Skeletal muscle tissue (tissue), 3 donors: ENCODE measurements at regions not wholly inside any gene's neighbourhood (a gene's known extent, or its start where the extent isn't known, plus 50 kb on each side); places are given as distances from the start of the nearest gene placed in this dataset.

Experiments used
- H3K27ac ChIP-seq: one replicate; pipeline ENCODE4 v1.7.0; 2013; ENCODE audit warnings: mild to moderate bottlenecking, low read depth, low read length, inconsistent platforms
- H3K27me3 ChIP-seq, 3 donors: one replicate each; pipeline ENCODE4 v1.7.0; 2013; ENCODE audit warnings: low read length in 3 of 3; ENCODE audit not compliant: control insufficient read depth in 3 of 3, insufficient read depth in 3 of 3
- H3K36me3 ChIP-seq, 3 donors: one replicate each; pipeline ENCODE4 v1.7.0; 2013; ENCODE audit warnings: low read length in 3 of 3; ENCODE audit not compliant: control insufficient read depth in 3 of 3, insufficient read depth in 3 of 3
- H3K4me1 ChIP-seq, 3 donors: one replicate each; pipeline ENCODE4 v1.7.0; 2013; ENCODE audit warnings: low read length in 3 of 3, mild to moderate bottlenecking in 3 of 3; ENCODE audit not compliant: control insufficient read depth in 3 of 3, insufficient read depth in 3 of 3
- H3K4me3 ChIP-seq, 3 donors: one replicate each; pipeline ENCODE4 v1.7.0; 2013; ENCODE audit warnings: low read length in 3 of 3
- H3K9ac ChIP-seq, 3 donors: one replicate each; pipeline ENCODE4 v1.7.0; 2013; ENCODE audit warnings: low read length in 3 of 3, mild to moderate bottlenecking in 3 of 3, moderate library complexity in 2 of 3, low read depth in 1 of 3
- H3K9me3 ChIP-seq, 3 donors: one replicate each; pipeline ENCODE4 v1.7.0; 2013; ENCODE audit warnings: low read length in 3 of 3; ENCODE audit not compliant: control insufficient read depth in 3 of 3
- donor health status: Osteomylitis.

DNA sequence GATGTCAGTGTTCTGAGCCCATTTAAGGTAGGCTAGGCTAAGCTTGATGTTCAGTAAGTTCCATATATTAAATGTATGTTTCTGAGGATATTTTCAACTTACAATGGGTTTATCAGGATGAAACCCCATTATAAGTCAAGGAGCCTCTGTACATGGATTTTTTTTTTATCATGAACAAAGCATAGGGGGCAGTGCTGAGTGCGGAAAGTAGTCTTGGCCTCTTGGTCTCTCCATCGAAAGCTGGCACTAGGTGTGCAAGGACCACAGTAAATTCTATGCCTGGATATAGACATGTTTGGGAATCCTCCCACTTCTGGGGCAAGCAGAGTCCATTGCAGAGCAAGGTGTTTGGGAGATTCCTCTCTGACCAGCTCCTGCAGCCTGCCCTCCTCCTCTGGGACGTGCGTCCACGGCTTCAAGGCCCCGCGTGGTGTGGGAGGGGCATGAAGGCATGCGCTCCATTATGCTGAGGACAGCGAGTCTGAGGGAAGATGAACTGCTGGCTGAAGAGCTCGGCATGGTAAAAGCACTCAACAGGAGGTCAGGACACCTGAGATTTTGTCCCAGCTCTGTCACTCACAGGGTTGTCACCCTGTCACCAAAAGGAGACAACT is 122.9 kb upstream of the LIPC start:
- Histone ChIP-seq H3K9ac (no peak overlapping the region), H3K4me3 (no peak overlapping the region), H3K4me1 (peaks cover 0 to 6% (median 2%) of the 10 kb centered on the region in 3 donors), H3K27ac (no peak overlapping the region), H3K36me3 (no peaks in the 10 kb centered on the region), H3K9me3 (no peaks in the 10 kb centered on the region), H3K27me3 (no peaks in the 10 kb centered on the region)

DNA sequence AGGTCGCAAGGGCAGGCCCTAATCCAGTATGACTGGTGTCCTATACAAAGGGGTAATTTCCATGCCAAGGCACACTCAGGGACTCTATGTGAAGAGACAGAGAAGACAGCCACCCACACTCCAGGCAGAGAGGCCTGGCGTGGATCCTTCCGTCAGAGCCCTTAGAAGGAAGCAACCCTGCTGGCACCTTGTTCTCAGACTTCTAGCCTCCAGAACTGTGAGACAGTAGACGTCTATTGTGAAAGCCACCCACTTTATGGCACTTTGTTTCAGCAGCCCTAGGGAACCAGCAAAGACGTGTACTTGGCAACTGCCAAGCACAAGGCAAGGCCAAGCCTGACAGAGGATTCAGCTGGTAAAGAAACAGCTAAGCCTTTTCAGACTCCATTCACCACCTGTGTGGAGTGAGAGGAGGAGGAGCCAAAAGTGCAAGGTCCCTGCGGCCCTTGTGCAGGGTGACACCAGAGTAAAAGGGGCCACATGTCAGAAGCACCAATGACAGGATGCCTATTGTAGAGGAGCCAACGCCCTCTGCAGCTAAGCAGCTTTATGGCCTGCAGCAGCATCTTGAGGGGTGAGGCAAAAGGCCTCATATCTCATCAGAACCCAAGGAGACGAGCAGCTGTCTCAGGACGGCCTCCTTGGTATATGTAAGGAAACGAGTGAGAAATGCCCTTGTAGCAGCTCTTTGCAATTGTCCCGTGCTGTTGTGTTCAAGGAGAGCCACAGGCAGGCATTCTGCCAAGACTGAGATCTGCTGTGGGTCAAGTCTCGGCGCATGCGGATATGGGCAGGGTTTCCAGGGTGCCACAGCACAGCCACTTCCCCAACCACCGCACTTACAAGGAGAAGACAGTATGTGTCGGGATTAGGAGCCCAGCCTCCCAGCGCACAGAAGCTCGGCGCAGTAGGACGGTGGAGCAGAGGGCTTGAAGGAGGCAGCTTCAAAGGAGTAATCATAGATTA is 121.5 kb upstream of the LIPC start:
- H3K27ac ChIP-seq, result no peak overlapping the region

DNA sequence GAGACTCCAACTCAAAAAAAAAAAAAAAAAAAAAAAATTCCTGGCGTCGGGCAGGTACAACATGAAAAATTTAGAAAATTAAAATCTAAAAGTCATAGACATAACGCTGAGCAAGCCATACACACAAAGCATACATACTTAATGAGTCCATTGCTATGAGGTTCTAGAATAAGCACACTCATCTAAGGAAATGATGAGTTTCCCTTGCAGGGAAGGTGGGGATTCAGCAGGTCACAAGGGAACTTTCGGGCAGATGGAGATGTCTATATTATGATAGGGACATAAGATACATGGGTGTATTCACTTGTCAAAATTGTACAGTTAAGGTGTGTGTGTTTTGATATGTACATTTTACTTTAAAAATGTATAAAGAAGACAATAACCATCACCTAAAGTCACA is 120.2 kb upstream of the LIPC start:
- H3K36me3 ChIP-seq, result no peaks in the 10 kb centered on the region
- H3K9ac ChIP-seq, result no peak overlapping the region
- no peak overlapping the region for H3K27ac ChIP-seq
- no peaks in the 10 kb centered on the region for H3K9me3 ChIP-seq
- no peak overlapping the region for H3K4me3 ChIP-seq
- peaks cover 0 to 6% (median 2%) of the 10 kb centered on the region in 3 donors for H3K4me1 ChIP-seq
- no peaks in the 10 kb centered on the region for H3K27me3 ChIP-seq

More for the DNA sequence above, 121.5 kb upstream of the LIPC start:
- Histone ChIP-seq H3K4me1 (peaks cover 0 to 6% (median 2%) of the 10 kb centered on the region in 3 donors), H3K27me3 (no peaks in the 10 kb centered on the region), H3K4me3 (no peak overlapping the region), H3K9me3 (no peaks in the 10 kb centered on the region), H3K36me3 (no peaks in the 10 kb centered on the region), H3K9ac (no peak overlapping the region)

DNA sequence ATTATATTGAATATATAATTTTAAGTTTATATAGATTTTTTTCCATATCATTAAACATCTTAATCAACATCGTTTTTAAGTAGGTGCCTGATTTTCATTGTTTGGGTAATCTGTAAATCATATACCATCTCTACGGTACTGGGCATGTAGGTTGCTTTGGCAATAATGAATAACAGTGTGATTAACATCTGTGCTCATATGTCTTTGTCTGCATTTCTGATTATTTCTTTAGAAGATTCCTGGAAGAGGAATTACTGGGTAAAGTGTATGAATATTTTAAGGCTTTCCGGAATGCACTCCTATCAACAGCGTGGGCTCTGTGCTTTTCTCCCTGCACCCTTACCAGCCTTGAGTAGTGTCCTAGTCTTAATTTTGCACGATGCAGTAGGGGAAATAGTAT is 119.8 kb upstream of the LIPC start:
- Histone ChIP-seq H3K9ac (no peak overlapping the region), H3K9me3 (no peaks in the 10 kb centered on the region), H3K4me1 (peaks cover 0 to 3% (median 2%) of the 10 kb centered on the region in 3 donors), H3K36me3 (no peaks in the 10 kb centered on the region), H3K27me3 (no peaks in the 10 kb centered on the region), H3K4me3 (no peak overlapping the region), H3K27ac (no peak overlapping the region)

DNA sequence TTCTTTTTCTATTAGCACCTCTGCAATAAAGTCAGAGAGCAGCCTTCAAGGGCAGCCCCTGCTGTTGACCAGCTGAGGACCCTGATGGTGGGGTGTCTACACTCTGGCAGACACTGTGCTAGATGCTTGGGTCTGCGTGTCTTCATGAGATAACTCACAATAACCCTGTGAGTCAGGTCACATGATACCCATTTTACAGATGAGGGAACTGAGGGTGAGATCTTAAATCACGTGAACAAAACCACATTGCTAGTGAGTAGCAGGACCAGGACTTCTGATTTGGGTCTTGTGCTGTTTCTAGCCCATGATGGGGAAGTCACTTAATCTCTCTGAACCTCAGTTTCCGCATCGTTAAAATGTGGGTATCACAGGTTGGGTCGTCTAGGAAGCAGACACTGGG is 118.5 kb upstream of the LIPC start:
- H3K9ac ChIP-seq, result no peak overlapping the region
- H3K4me1 ChIP-seq, result peaks cover 2% of the 10 kb centered on the region in 3 donors
- no peak overlapping the region for H3K4me3 ChIP-seq
- no peak overlapping the region for H3K27ac ChIP-seq
- no peaks in the 10 kb centered on the region for H3K36me3 ChIP-seq
- H3K27me3 ChIP-seq, result no peaks in the 10 kb centered on the region
- H3K9me3 ChIP-seq, result no peaks in the 10 kb centered on the region

DNA sequence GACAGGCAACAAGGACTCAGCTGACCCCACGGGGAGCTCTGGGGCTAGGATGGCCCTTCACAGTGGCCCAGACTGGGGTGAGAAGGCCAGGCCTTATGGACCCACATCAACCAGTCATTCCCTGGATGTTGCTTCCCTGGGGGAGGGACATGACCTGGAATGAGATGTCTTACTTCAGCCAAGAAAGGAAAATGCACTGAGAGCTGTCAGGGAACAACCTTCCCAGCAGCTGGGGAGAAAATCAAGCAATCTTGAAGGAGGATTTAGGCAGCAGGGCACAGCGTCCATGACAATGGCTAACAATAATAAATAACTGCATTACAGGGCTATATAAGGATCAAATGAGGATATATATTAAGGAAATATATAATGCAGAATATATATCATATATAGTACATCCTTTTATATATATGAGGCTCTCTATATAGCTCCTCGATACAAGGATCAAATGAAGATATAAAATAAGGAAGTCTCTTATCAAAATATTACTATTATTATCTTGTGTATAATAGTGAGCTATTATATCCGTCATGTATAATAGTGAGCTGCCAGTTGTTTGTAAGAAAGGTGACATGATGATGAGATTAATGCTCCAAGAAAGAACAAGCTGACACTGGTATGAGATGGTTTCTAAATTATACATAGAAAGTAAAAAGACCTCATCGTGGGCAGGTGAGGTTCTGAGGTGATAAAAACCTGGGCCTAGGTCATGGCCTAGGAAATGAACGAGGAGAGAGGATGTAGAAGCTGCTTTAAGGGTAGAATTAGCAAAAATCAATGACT is 117.8 kb upstream of the LIPC start:
- Histone ChIP-seq H3K4me1 (peaks cover 4 to 7% (median 6%) of the 10 kb centered on the region in 3 donors), H3K9me3 (no peaks in the 10 kb centered on the region), H3K4me3 (no peak overlapping the region), H3K9ac (no peak overlapping the region), H3K36me3 (no peaks in the 10 kb centered on the region), H3K27me3 (no peaks in the 10 kb centered on the region), H3K27ac (no peak overlapping the region)

DNA sequence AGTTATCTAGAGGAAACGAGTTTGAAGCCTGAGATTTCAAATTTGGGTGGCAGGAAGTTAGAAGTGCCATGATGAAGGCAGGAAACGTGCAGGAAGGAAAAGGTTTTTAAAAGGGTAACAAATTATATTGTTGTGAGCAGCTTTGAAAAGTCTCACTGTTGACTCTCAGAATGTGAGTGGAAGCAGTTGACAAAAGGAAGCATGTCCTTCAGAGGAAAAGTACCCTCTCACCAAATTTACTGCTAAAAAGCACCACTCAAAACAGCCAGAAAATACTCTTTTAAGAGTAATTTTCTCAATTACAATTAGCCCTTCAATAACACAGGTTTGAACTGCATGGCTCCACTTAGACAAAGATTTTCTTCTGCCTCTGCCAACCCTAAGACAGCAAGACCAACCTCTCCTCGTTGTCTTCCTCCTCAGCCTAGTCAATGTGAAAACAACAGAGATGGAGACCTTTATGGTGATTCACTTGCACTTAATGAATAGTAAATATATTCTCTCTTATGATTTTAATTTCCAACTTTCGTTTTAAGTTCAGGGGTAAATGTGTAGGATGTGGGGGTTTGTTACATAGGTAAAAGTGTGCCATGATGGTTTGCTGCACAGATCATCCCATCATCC is 117.1 kb upstream of the LIPC start:
- H3K36me3 ChIP-seq, result no peaks in the 10 kb centered on the region
- no peak overlapping the region for H3K27ac ChIP-seq
- H3K9me3 ChIP-seq, result no peaks in the 10 kb centered on the region
- no peak overlapping the region for H3K9ac ChIP-seq
- no peak overlapping the region for H3K4me3 ChIP-seq
- H3K4me1 ChIP-seq, result peaks cover 4 to 7% (median 6%) of the 10 kb centered on the region in 3 donors
- H3K27me3 ChIP-seq, result no peaks in the 10 kb centered on the region

DNA sequence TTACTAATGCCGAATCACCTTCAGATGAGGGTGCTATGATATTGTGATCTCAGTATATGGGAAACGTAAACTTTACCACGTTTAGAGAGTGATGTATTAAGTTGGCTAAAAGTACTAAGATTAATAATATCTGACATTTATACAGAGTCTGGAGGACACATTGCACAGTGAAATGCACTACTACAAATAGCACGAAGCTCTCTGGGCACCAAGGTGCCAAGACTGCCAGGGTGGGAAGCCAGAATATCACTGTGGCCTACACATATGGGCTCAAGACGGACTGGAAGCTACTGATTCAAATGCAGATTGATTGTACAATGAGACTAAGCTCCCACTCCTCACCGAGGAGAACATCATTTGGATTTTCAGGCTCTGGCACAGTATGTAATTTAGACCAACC is 113.3 kb upstream of the LIPC start:
- Histone ChIP-seq H3K4me3 (no peak overlapping the region), H3K27me3 (no peaks in the 10 kb centered on the region), H3K9ac (no peak overlapping the region), H3K27ac (no peak overlapping the region), H3K36me3 (no peaks in the 10 kb centered on the region), H3K4me1 (peaks cover 2 to 7% (median 6%) of the 10 kb centered on the region in 3 donors), H3K9me3 (no peaks in the 10 kb centered on the region)

DNA sequence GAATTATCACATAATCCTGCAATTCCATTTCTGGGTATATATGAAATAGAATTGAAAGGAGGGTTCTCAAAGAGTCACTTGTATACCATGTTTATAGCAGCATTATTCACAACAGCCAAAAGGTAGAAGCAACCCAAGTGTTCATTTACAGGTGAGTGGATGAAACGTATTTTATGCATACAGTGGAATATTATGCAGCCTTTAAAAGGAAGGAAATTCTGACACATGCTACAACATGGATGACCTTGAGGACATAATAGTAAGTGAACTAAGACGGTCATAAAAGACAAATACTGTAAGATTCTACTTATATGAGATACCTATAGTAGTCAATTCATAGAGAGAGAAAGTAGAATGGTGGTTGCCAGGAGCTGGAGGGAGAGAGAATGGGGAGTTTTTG is 110.8 kb upstream of the LIPC start:
- H3K36me3 ChIP-seq, result no peaks in the 10 kb centered on the region
- no peaks in the 10 kb centered on the region for H3K9me3 ChIP-seq
- no peak overlapping the region for H3K9ac ChIP-seq
- H3K4me3 ChIP-seq, result no peak overlapping the region
- no peak overlapping the region for H3K27ac ChIP-seq
- no peaks in the 10 kb centered on the region for H3K27me3 ChIP-seq
- peaks cover 2 to 7% (median 6%) of the 10 kb centered on the region in 3 donors for H3K4me1 ChIP-seq
